Transverse colon (tissue), 4 donors: ENCODE measurements at regions not wholly inside any gene's neighbourhood (a gene's known extent, or its start where the extent isn't known, plus 50 kb on each side); places are given as distances from the start of the nearest gene placed in this dataset.
"Not testable (repeated sequence)": the region's sequence is repeated elsewhere in the genome, so short reads cannot be mapped to it uniquely, and the experiment has no call there.

ENCODE experiments used
- DNase-seq: peaks from one replicate; pipeline ENCODE4 v3.0.0-alpha.2; 2019
- H3K27ac ChIP-seq, 4 donors: fragments of 200-600 bp; sonication (generic); 2 replicates each; pipeline ENCODE4 v1.5.1; 2016 to 2018; ENCODE audit warnings: inconsistent platforms in 4 of 4
- H3K27me3 ChIP-seq: fragments of 200-600 bp; sonication (generic); 2 replicates; pipeline ENCODE4 v1.5.1; 2017; ENCODE audit warnings: inconsistent platforms
- H3K36me3 ChIP-seq, 4 donors: fragments of 200-600 bp; sonication (generic); 2 replicates each; pipeline ENCODE4 v1.5.1; 2017 to 2019; ENCODE audit warnings: inconsistent platforms in 4 of 4
- H3K4me1 ChIP-seq, 4 donors: fragments of 200-600 bp; sonication (generic); 2 replicates each; pipeline ENCODE4 v1.5.1; 2017 to 2020; ENCODE audit warnings: inconsistent platforms in 4 of 4
- H3K4me3 ChIP-seq, 4 donors: fragments of 200-600 bp; sonication (generic); 1 replicate in 1 of 4; 2 replicates in 3 of 4; pipeline versions ENCODE4 v1.5.1 to v1.6.1; 2017 to 2019; ENCODE audit warnings: inconsistent platforms in 4 of 4
- H3K9me3 ChIP-seq, 2 donors: fragments of 200-600 bp; sonication (generic); 2 replicates each; pipeline ENCODE4 v1.5.1; 2017 to 2019; ENCODE audit warnings: inconsistent platforms in 2 of 2
- POLR2A ChIP-seq: fragments of 450-650 bp; IDR thresholded peaks from one replicate; pipeline ENCODE4 v1.6.1; 2016; ENCODE audit warnings: antibody characterized with exemption, mild to moderate bottlenecking, moderate library complexity
- POLR2AphosphoS5 ChIP-seq, 3 donors: sonication (generic); formaldehyde crosslinking; IDR thresholded peaks; one replicate each; pipeline ENCODE4 v1.6.1; 2016; ENCODE audit warnings: antibody characterized with exemption in 3 of 3
- WGBS, 2 donors: methylation state at CpG; one replicate each; pipeline ENCODE4 v1.1.5; 2018; ENCODE audit warnings: low coverage in 1 of 2; 5-methylcytosine and 5-hydroxymethylcytosine counted together
- in situ Hi-C, 4 donors: fragments of 200-750 bp; cut with MboI; loops; one replicate each; pipeline versions ENCODE4 v1.15.0 to v1.15.1; 2017; ENCODE audit warnings: low sequenced_read_pairs in 3 of 4, low pct_ligation_motif_present in 1 of 4, low pct_unique_long_range_greater_than_20kb in 1 of 4
- intact Hi-C: fragments of 100-400 bp; cut with DNase I; formaldehyde crosslinking; loops from one replicate; pipeline ENCODE4 v1.15.1; 2023; ENCODE audit warnings: low total_unique reads
- TF ChIP-seq, protein P1 (sequence below), 5 experiments: fragments of 200-600 bp in 3 of 5; fragments of 450-650 bp in 2 of 5; sonication (generic) in 3 of 5; IDR thresholded peaks; 1 replicate in 2 of 5; 2 replicates in 3 of 5; pipeline ENCODE4 v1.5.1; 2016 to 2017; ENCODE audit warnings: antibody characterized with exemption in 5 of 5, inconsistent platforms in 3 of 5, mild to moderate bottlenecking in 2 of 5, moderate library complexity in 1 of 5

DNA sequence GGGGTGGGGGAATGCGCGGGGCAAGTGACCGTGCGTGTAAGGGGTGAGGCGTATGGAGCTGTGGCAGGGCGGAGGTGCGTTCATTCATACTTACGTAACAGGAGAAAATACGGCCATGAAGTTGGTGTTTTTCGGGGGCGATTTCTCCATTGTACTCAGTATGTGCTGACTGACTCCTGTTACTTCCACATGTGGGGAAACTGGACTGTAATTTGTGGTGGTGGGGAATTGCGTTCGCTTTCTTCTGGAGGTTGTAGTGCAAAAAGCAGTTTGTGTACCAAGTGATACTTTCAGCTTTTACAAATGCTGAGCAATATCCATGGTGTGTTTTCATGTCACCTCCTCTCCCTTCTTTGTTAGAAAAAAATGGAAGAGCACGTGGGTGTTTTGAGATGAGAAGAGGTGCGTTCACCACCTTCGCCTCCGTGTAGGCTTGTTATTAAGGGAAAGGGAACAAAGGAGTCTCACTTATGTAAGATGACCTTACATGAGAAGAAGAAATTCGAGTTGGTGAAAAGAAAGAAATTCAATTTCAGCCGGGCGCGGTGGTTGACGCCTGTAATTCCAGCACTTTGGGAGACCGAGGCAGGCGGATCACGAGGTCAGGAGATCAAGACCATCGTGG lies 181.1 kb upstream of the NOTCH2NLA start:
- H3K9me3 ChIP-seq, H3K36me3 ChIP-seq, H3K27me3 ChIP-seq, in situ Hi-C loops, intact Hi-C loops, H3K4me1 ChIP-seq: not testable (repeated sequence)
- WGBS, 2 donors = 10 to 52% methylated on average over 2 to 26 of the region's 26 CpGs
- DNase-seq = peak; percentile 49
- Histone ChIP-seq H3K27ac (peak overlapping the region; percentile 55 to 74 (median 63)), H3K4me3 (peak overlapping the region in 1 of 4 donors; percentile 25)
- TF ChIP-seq POLR2AphosphoS5 (IDR thresholded peaks at IDR 0.05) (peak in 2 of 3 donors; percentile 62 to 85), POLR2A (peak; percentile 69)

DNA sequence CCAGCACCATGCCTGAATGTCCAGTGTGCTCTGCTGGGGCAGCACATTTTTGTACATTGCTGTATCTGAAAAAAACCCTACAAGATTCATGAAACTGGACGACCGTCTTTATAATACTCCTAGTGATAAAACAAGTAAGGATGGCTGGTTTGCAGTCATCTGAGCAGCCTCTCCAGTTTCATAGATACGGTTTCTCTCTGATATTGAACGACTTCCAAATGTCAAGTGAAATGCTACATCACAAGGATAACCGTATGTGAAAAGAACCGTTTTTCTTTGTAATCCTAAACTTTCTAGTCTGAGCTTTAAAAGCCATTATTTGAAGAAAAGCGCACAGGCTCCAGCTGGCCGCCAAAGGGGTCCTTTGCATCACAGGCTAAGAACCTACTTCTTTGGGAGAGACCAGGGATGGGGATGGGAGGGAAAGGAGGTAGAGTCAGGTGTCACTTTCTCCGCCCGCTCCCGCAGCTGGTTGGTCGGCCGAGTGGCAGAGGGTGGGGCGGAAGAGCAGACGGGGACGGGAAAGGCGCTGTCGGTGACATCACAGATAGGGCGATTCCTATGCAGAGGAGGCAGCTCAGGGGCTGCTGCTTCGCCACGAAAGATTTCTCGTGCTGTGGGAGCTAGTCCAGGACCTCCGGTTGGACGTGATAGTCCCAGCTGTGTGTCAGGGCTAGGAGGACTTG lies 180.4 kb upstream of the NOTCH2NLA start:
- WGBS, 2 donors = 33% methylated on average over 6 of the region's 24 CpGs; no CpG with 5 or more reads in 1 of the 2 donors
- peak; percentile 43 for DNase-seq
- intact Hi-C loops, H3K9me3 ChIP-seq, H3K4me3 ChIP-seq, in situ Hi-C loops, H3K36me3 ChIP-seq, H3K4me1 ChIP-seq, H3K27me3 ChIP-seq: not testable (repeated sequence)
- H3K27ac ChIP-seq = peak overlapping the region in 3 of 4 donors; percentile 55 to 74 (median 71)

GRCh38 chr1:146401281-146401825 lies 172.5 kb upstream of the NOTCH2NLA start:
- DNase-seq, H3K36me3 ChIP-seq, in situ Hi-C loops, H3K27me3 ChIP-seq, H3K9me3 ChIP-seq, H3K4me3 ChIP-seq, H3K4me1 ChIP-seq, intact Hi-C loops, H3K27ac ChIP-seq: not testable (repeated sequence)
- TF ChIP-seq, protein P1, sequence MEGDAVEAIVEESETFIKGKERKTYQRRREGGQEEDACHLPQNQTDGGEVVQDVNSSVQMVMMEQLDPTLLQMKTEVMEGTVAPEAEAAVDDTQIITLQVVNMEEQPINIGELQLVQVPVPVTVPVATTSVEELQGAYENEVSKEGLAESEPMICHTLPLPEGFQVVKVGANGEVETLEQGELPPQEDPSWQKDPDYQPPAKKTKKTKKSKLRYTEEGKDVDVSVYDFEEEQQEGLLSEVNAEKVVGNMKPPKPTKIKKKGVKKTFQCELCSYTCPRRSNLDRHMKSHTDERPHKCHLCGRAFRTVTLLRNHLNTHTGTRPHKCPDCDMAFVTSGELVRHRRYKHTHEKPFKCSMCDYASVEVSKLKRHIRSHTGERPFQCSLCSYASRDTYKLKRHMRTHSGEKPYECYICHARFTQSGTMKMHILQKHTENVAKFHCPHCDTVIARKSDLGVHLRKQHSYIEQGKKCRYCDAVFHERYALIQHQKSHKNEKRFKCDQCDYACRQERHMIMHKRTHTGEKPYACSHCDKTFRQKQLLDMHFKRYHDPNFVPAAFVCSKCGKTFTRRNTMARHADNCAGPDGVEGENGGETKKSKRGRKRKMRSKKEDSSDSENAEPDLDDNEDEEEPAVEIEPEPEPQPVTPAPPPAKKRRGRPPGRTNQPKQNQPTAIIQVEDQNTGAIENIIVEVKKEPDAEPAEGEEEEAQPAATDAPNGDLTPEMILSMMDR (IDR thresholded peaks at IDR 0.05) = peak; percentile 42 to 58 (median 50)
- 20 to 37% methylated on average over 1 to 7 of the region's 7 CpGs for WGBS, 2 donors

GRCh38 chr1:146400173-146401121 lies 171.6 kb upstream of the NOTCH2NLA start:
- H3K4me1 ChIP-seq, intact Hi-C loops, in situ Hi-C loops, H3K9me3 ChIP-seq, H3K4me3 ChIP-seq, H3K27me3 ChIP-seq, H3K36me3 ChIP-seq, DNase-seq, H3K27ac ChIP-seq: not testable (repeated sequence)
- WGBS, 2 donors = 84 to 85% methylated on average over 4 to 8 of the region's 8 CpGs

- H3K4me3 ChIP-seq, H3K36me3 ChIP-seq, H3K27ac ChIP-seq, intact Hi-C loops, H3K27me3 ChIP-seq, DNase-seq, H3K4me1 ChIP-seq, in situ Hi-C loops, H3K9me3 ChIP-seq: not testable (repeated sequence)
- WGBS, 2 donors = 73 to 100% methylated on average over 1 to 2 of the region's 2 CpGs
Observed at GRCh38 chr1:146399225-146399624, 170.4 kb upstream of the NOTCH2NLA start.

DNA sequence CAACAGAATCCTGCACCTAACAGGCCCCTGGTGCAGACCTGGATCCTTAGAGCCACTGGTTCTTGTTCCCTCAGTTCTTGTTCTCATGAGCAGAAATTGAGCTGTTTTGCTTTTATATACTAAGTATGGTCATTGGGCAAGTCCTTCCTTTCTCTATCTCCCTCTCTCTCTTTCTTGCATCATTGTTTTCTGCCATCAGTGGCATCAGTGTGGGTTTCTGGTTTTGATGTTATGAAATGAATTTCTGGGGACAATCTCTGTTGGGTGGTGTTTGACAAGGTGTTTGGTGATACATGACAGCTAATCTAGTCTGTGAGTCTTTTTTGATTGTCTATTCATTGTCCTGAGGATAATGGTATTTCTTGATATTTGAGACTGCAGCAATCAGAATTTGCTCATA lies 168.0 kb upstream of the NOTCH2NLA start:
- not testable (repeated sequence) for H3K36me3 ChIP-seq

GRCh38 chr1:146396242-146396641 lies 167.4 kb upstream of the NOTCH2NLA start:
- intact Hi-C loops = not testable (repeated sequence)

More for the DNA sequence above, 168.0 kb upstream of the NOTCH2NLA start:
- H3K9me3 ChIP-seq, H3K27ac ChIP-seq, DNase-seq, in situ Hi-C loops, H3K27me3 ChIP-seq, intact Hi-C loops, H3K4me3 ChIP-seq, H3K4me1 ChIP-seq: not testable (repeated sequence)

GRCh38 chr1:146393796-146394195 lies 165.0 kb upstream of the NOTCH2NLA start:
- H3K27ac ChIP-seq, H3K4me1 ChIP-seq, H3K36me3 ChIP-seq, H3K9me3 ChIP-seq, DNase-seq, H3K4me3 ChIP-seq, H3K27me3 ChIP-seq, intact Hi-C loops, in situ Hi-C loops: not testable (repeated sequence)
- no CpG with 5 or more reads among the region's 23 CpGs for WGBS, 2 donors

More at GRCh38 chr1:146396242-146396641, 167.4 kb upstream of the NOTCH2NLA start:
- 88% methylated on average over 6 of the region's 6 CpGs; no CpG with 5 or more reads in 1 of the 2 donors for whole genome bisulfite sequencing, 2 donors
- DNase-seq, H3K4me3 ChIP-seq, H3K9me3 ChIP-seq, H3K4me1 ChIP-seq, H3K36me3 ChIP-seq, in situ Hi-C loops, H3K27ac ChIP-seq, H3K27me3 ChIP-seq: not testable (repeated sequence)

DNA sequence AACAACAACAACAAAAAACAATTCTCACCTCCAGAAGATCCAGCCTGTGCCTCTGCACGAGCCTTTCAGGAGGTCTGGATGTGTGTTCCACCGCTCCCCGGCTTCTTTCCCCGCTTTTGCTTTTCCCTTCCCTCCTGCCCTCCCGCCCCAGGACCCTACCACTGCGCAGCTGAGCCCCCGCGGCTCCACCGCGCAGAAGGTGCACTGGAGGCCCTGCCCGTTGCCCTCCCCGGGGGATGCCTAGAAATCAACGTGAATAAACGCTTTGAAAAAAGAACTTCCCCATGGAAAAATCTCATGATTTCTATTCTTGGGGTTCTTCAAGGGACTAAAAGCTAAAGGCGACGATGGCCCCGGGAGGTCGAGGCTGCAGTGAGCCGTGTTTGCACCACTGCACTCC lies 164.3 kb upstream of the NOTCH2NLA start:
- intact Hi-C loops, DNase-seq, H3K9me3 ChIP-seq, H3K4me1 ChIP-seq, H3K4me3 ChIP-seq, H3K27ac ChIP-seq, H3K27me3 ChIP-seq, in situ Hi-C loops, H3K36me3 ChIP-seq: not testable (repeated sequence)
- 66 to 75% methylated on average over 6 to 19 of the region's 19 CpGs for WGBS, 2 donors
